ENCODE measurements at regions not wholly inside any gene's neighbourhood (a gene's known extent, or its start where the extent isn't known, plus 50 kb on each side); places are given as distances from the start of the nearest gene placed in this dataset.
A peak's percentile ranks its signal among the peaks of the same experiment; 100 is the strongest.

GRCh38 chr3:177282119-177282655 lies 84.9 kb upstream of the TBL1XR1 start (continued):
- TF ChIP-seq PRDM15 (CRISPR knock-in tag; IDR thresholded peaks at IDR 0.05), result no peak
- TF ChIP-seq JAZF1 (CRISPR knock-in tag; IDR thresholded peaks at IDR 0.05), result no peak
- TF ChIP-seq OVOL2 (CRISPR knock-in tag; IDR thresholded peaks at IDR 0.05; ENCODE audit: borderline replicate concordance), result no peak
- TF ChIP-seq GABPB1 (CRISPR knock-in tag; IDR thresholded peaks at IDR 0.05), result no peak
- TF ChIP-seq PREB (CRISPR knock-in tag; IDR thresholded peaks at IDR 0.05; ENCODE audit: borderline replicate concordance), result no peak
- no peak for TF ChIP-seq ZNF317 (CRISPR knock-in tag; IDR thresholded peaks at IDR 0.05; ENCODE audit: borderline replicate concordance, low read depth)

- ChIA-PET CTCF (no interaction called here), POLR2A (no interaction called here)
- ATAC-seq, result no peak
- no peak overlapping the region for H3K4me3 Mint-ChIP-seq
- DNase-seq (ENCODE audit: low spot score), result no peak
- no peaks in the 10 kb centered on the region for H3K9me3 Mint-ChIP-seq
- no peaks in the 10 kb centered on the region for H3K36me3 Mint-ChIP-seq
- peaks cover 58% of the 10 kb centered on the region for H3K4me1 Mint-ChIP-seq
- H3K27me3 Mint-ChIP-seq (ENCODE audit: low read depth), result no peaks in the 10 kb centered on the region; the same call in 1 of the 2 replicates
- 0 out of 2 replicates have a peak overlapping the region, but pooled peaks have one; percentile 35 for H3K27ac Mint-ChIP-seq
- TF ChIP-seq ZBTB43 (CRISPR knock-in tag; IDR thresholded peaks at IDR 0.05), result no peak
- no peak for TF ChIP-seq NR3C1 (CRISPR knock-in tag; conservative IDR thresholded peaks at IDR 0.05; ENCODE audit: low read depth)
- TF ChIP-seq ZNF416 (CRISPR knock-in tag; IDR thresholded peaks at IDR 0.05), result no peak
- no peak for TF ChIP-seq NFYB (CRISPR knock-in tag; conservative IDR thresholded peaks at IDR 0.05; ENCODE audit: low read depth)
- no peak for TF ChIP-seq MXD4 (CRISPR knock-in tag; IDR thresholded peaks at IDR 0.05; ENCODE audit: borderline replicate concordance)
- no peak for TF ChIP-seq MLX (CRISPR knock-in tag; IDR thresholded peaks at IDR 0.05)
- TF ChIP-seq PRRX2 (CRISPR knock-in tag; IDR thresholded peaks at IDR 0.05), result no peak
- no peak for TF ChIP-seq PRDM15 (CRISPR knock-in tag; IDR thresholded peaks at IDR 0.05)
- no peak for TF ChIP-seq IRF1 (CRISPR knock-in tag; IDR thresholded peaks at IDR 0.05)
- no peak for TF ChIP-seq ZNF232 (CRISPR knock-in tag; IDR thresholded peaks at IDR 0.05)
- TF ChIP-seq TEAD1 (CRISPR knock-in tag; IDR thresholded peaks at IDR 0.05), result no peak
- no peak for TF ChIP-seq ATF2 (CRISPR knock-in tag; IDR thresholded peaks at IDR 0.05; ENCODE audit: borderline replicate concordance, low read depth)
- TF ChIP-seq ARID4B (CRISPR knock-in tag; IDR thresholded peaks at IDR 0.05; ENCODE audit: borderline replicate concordance), result no peak
These were observed 86.7 kb upstream of the TBL1XR1 start for GRCh38 chr3:177283983-177284382.
